Lung (tissue), 11 donors: ENCODE measurements at regions not wholly inside any gene's neighbourhood (a gene's known extent, or its start where the extent isn't known, plus 50 kb on each side); places are given as distances from the start of the nearest gene placed in this dataset.
A peak's percentile ranks its signal among the peaks of the same experiment; 100 is the strongest.
"Not testable (repeated sequence)": the region's sequence is repeated elsewhere in the genome, so short reads cannot be mapped to it uniquely, and the experiment has no call there.

Experiments
- ATAC-seq: fragments of 200-7000 bp; cut with Tn5 transposase; one replicate; pipeline ENCODE4 v1.9.1; 2020; ENCODE audit warnings: moderate number of reproducible peaks; ENCODE audit not compliant: insufficient read depth, low FRiP score
- DNase-seq, 3 donors: peaks; one replicate each; pipeline ENCODE4 v3.0.0-alpha.2; 2013 to 2017
- H3K27ac ChIP-seq, 2 donors: one replicate each; pipeline ENCODE4 v1.5.1; 2013; ENCODE audit warnings: mild to moderate bottlenecking in 2 of 2, moderate library complexity in 2 of 2, control low read depth in 1 of 2, inconsistent platforms in 1 of 2, low read depth in 1 of 2, low read length in 1 of 2
- H3K27me3 ChIP-seq, 3 donors: one replicate each; pipeline ENCODE4 v1.5.1; 2013; ENCODE audit warnings: low read length in 2 of 3; ENCODE audit not compliant: control insufficient read depth in 3 of 3, insufficient read depth in 3 of 3
- H3K36me3 ChIP-seq, 4 donors: one replicate each; pipeline ENCODE4 v1.5.1; 2013; ENCODE audit warnings: low read length in 4 of 4, mild to moderate bottlenecking in 1 of 4, moderate library complexity in 1 of 4; ENCODE audit not compliant: control insufficient read depth in 4 of 4, insufficient read depth in 4 of 4
- H3K4me1 ChIP-seq, 5 donors: one replicate each; pipeline ENCODE4 v1.5.1; 2013; ENCODE audit warnings: low read length in 5 of 5, mild to moderate bottlenecking in 2 of 5, moderate library complexity in 1 of 5; ENCODE audit not compliant: control insufficient read depth in 5 of 5, insufficient read depth in 5 of 5
- H3K4me3 ChIP-seq: one replicate; pipeline ENCODE4 v1.5.1; 2013; ENCODE audit warnings: mild to moderate bottlenecking, control low read depth, moderate library complexity
- H3K9ac ChIP-seq, 2 donors: one replicate each; pipeline ENCODE4 v1.5.1; 2013; ENCODE audit warnings: low read length in 2 of 2, control low read depth in 1 of 2; ENCODE audit not compliant: insufficient read depth in 1 of 2
- H3K9me3 ChIP-seq, 4 donors: one replicate each; pipeline ENCODE4 v1.5.1; 2013; ENCODE audit warnings: low read length in 3 of 4, mild to moderate bottlenecking in 1 of 4, moderate library complexity in 1 of 4; ENCODE audit not compliant: control insufficient read depth in 4 of 4, insufficient read depth in 3 of 4
- CTCF ChIP-seq: IDR thresholded peaks from 2 replicates; pipeline ENCODE4 v1.5.1; 2012; ENCODE audit warnings: mild to moderate bottlenecking; ENCODE audit errors: control extremely low read depth, extremely low read depth
- WGBS, 2 donors: extraction: QIAGEN DNeasy Blood & Tissue Kit; methylation state at CpG; one replicate each; pipeline ENCODE4 v1.1.7; 2013; 5-methylcytosine and 5-hydroxymethylcytosine counted together
- donor health status: control.
- donor health status: control.
- donor health status: Bipolar disorder and iron deficiency.
- donor health status: healthy.
- donor health status: DM: yes; HTN: yes; CAD: no.

- Histone ChIP-seq H3K36me3 (no peaks in the 10 kb centered on the region), H3K27me3 (no peaks in the 10 kb centered on the region), H3K4me1 (no peaks in the 10 kb centered on the region), H3K4me3 (no peak overlapping the region), H3K9me3 (no peaks in the 10 kb centered on the region), H3K27ac (no peak overlapping the region), H3K9ac (no peak overlapping the region)
- no peak for DNase-seq
- TF ChIP-seq CTCF = no peak
- ATAC-seq = no peak
These were observed 231.3 kb upstream of the AMIGO2 start for GRCh38 chr12:47311010-47311409.

- Histone ChIP-seq H3K9ac (no peak overlapping the region), H3K36me3 (no peaks in the 10 kb centered on the region), H3K4me3 (no peak overlapping the region), H3K27me3 (no peaks in the 10 kb centered on the region), H3K9me3 (no peaks in the 10 kb centered on the region), H3K4me1 (no peaks in the 10 kb centered on the region), H3K27ac (no peak overlapping the region)
- WGBS, 2 donors = 84 to 88% methylated on average over 1 of the region's 1 CpG
- no peak for DNase-seq
- no peak for TF ChIP-seq CTCF
- ATAC-seq = no peak
These were observed 228.9 kb upstream of the AMIGO2 start for GRCh38 chr12:47308672-47309071.

DNA sequence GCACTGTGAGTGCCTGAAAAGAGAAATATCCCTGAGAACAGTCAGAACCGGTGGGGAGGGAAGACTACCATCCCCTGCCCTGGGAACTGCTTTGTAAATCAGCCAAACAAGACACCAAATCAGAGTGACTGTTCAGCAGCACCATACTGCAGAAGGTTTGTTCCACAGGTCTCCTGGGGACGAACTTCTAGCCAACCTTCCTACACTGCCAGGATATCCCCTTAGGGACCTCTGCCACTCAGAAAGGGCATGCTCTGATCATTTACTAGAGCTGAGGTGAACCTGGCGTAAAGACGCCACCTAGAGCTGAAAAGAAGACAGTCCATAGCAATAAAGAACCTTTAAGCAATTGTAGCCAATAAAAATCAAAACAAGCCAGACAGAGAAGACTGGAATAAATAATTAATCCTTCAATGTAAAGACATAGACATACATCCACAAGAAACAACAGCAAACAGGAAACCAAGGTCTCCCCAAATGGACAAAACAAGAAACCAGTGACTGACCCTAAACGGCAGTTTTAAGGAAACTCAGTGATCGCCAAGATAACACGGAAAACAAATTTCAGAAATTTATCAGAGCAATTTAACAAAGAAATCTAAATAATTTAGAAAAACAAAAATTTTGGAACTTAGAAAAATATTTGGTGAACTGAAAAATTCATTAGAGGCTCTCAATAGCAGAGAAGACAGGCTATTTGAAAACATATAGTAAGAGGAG, 228.1 kb upstream of the AMIGO2 start:
- TF ChIP-seq CTCF = peak; percentile 71
- H3K9ac ChIP-seq = no peak overlapping the region
- no peaks in the 10 kb centered on the region for H3K27me3 ChIP-seq
- DNase-seq = peak; percentile 29 to 59 (median 42)
- ATAC-seq = peak; percentile 66
- H3K9me3 ChIP-seq = no peaks in the 10 kb centered on the region
- H3K4me1 ChIP-seq = peaks cover 0 to 4% (median 0%) of the 10 kb centered on the region in 5 donors
- H3K36me3 ChIP-seq = no peaks in the 10 kb centered on the region
- H3K4me3 ChIP-seq = no peak overlapping the region
- WGBS, 2 donors = 43 to 52% methylated on average over 7 of the region's 7 CpGs
- no peak overlapping the region for H3K27ac ChIP-seq

- not testable (repeated sequence) for DNase-seq, H3K9ac ChIP-seq, H3K9me3 ChIP-seq, H3K27ac ChIP-seq, ATAC-seq, H3K4me3 ChIP-seq, H3K36me3 ChIP-seq, H3K4me1 ChIP-seq, H3K27me3 ChIP-seq
- 39 to 76% methylated on average over 25 of the region's 25 CpGs for WGBS, 2 donors
These were observed 227.3 kb upstream of the AMIGO2 start for GRCh38 chr12:47306773-47307679.
